GM12891 (cell line): ENCODE measurements at regions not wholly inside any gene's neighbourhood (a gene's known extent, or its start where the extent isn't known, plus 50 kb on each side); places are given as distances from the start of the nearest gene placed in this dataset.

Experiments
- POLR2A ChIP-seq: IDR thresholded peaks from 2 replicates; pipeline ENCODE4 v1.6.1; 2011; ENCODE audit warnings: low read depth, low read length, control low read depth
- POLR2AphosphoS5 ChIP-seq: IDR thresholded peaks from 2 replicates; pipeline ENCODE4 v1.6.1; 2011; ENCODE audit warnings: low read depth, low read length, control low read depth
- SPI1 ChIP-seq: IDR thresholded peaks from 2 replicates; pipeline ENCODE4 v1.6.1; 2011; ENCODE audit warnings: low read depth, low read length, control low read depth

DNA sequence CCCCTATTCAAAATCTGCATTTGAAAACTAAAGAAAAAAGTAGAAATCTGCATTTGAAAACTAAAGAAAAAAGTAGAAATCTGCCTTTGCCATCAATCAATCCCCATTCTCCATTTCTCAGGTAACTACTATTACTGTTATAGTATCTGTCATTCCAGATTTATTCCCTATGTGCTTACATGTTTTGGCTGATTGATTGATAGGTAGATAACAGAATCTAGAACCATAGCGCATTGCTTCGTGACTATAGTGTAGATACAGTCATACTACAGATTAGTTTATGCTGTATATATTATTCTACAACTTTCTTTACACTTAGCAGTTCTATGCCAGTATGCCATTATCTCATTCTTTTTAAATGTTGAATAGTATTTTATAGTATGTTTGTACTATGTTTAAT is 163.0 kb downstream of the SIM1 start:
- no peak for TF ChIP-seq POLR2AphosphoS5
- no peak for TF ChIP-seq POLR2A
- no peak for TF ChIP-seq SPI1
